ENCODE measurements at regions not wholly inside any gene's neighbourhood (a gene's known extent, or its start where the extent isn't known, plus 50 kb on each side); places are given as distances from the start of the nearest gene placed in this dataset.
"Not testable (repeated sequence)": the region's sequence is repeated elsewhere in the genome, so short reads cannot be mapped to it uniquely, and the experiment has no call there.

GRCh38 chr2:75432761-75433361 is 127.9 kb downstream of the EVA1A start:
- Histone ChIP-seq H3K4me2 (no peak overlapping the region), H3K27ac (no peak overlapping the region)

GRCh38 chr2:75431763-75432162 is 129.0 kb downstream of the EVA1A start:
- no peak overlapping the region for H3K27ac ChIP-seq
- TF ChIP-seq, protein P1, sequence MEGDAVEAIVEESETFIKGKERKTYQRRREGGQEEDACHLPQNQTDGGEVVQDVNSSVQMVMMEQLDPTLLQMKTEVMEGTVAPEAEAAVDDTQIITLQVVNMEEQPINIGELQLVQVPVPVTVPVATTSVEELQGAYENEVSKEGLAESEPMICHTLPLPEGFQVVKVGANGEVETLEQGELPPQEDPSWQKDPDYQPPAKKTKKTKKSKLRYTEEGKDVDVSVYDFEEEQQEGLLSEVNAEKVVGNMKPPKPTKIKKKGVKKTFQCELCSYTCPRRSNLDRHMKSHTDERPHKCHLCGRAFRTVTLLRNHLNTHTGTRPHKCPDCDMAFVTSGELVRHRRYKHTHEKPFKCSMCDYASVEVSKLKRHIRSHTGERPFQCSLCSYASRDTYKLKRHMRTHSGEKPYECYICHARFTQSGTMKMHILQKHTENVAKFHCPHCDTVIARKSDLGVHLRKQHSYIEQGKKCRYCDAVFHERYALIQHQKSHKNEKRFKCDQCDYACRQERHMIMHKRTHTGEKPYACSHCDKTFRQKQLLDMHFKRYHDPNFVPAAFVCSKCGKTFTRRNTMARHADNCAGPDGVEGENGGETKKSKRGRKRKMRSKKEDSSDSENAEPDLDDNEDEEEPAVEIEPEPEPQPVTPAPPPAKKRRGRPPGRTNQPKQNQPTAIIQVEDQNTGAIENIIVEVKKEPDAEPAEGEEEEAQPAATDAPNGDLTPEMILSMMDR (conservative IDR thresholded peaks at IDR 0.05; ENCODE audit: low read depth, low read length) = no peak
- H3K9ac ChIP-seq = no peak overlapping the region
- H3K36me3 ChIP-seq (ENCODE audit: insufficient read depth) = no peaks in the 10 kb centered on the region
- no peak overlapping the region for H2AFZ ChIP-seq (ENCODE audit: low read depth)
- H3K4me3 ChIP-seq (IDR thresholded peaks at IDR 0.05; ENCODE audit: insufficient read depth, low read depth, low read length) = no peak overlapping the region
- no peaks in the 10 kb centered on the region for H3K79me2 ChIP-seq (ENCODE audit: insufficient read depth, low read depth)
- no peaks in the 10 kb centered on the region for H4K20me1 ChIP-seq (ENCODE audit: insufficient read depth)
- H3K27me3 ChIP-seq (ENCODE audit: insufficient read depth, low read depth) = no peaks in the 10 kb centered on the region
- no peaks in the 10 kb centered on the region for H3K4me1 ChIP-seq (ENCODE audit: low read depth, poor library complexity, severe bottlenecking)
- no peak overlapping the region for H3K4me2 ChIP-seq

More at GRCh38 chr2:75432761-75433361, 127.9 kb downstream of the EVA1A start:
- H3K4me3 ChIP-seq (IDR thresholded peaks at IDR 0.05; ENCODE audit: insufficient read depth, low read depth, low read length) = no peak overlapping the region
- H4K20me1 ChIP-seq (ENCODE audit: insufficient read depth) = no peaks in the 10 kb centered on the region
- no peaks in the 10 kb centered on the region for H3K36me3 ChIP-seq (ENCODE audit: insufficient read depth)
- TF ChIP-seq, protein P1 (conservative IDR thresholded peaks at IDR 0.05; ENCODE audit: low read depth, low read length) = no peak
- H3K9ac ChIP-seq = no peak overlapping the region
- H3K79me2 ChIP-seq (ENCODE audit: insufficient read depth, low read depth) = no peaks in the 10 kb centered on the region
- H2AFZ ChIP-seq (ENCODE audit: low read depth) = no peak overlapping the region
- H3K4me1 ChIP-seq (ENCODE audit: low read depth, poor library complexity, severe bottlenecking) = no peaks in the 10 kb centered on the region
- H3K27me3 ChIP-seq (ENCODE audit: insufficient read depth, low read depth) = no peaks in the 10 kb centered on the region

- Histone ChIP-seq H2AFZ (ENCODE audit: low read depth) (no peak overlapping the region), H4K20me1 (ENCODE audit: insufficient read depth) (no peaks in the 10 kb centered on the region), H3K9ac (no peak overlapping the region), H3K36me3 (ENCODE audit: insufficient read depth) (no peaks in the 10 kb centered on the region), H3K27me3 (ENCODE audit: insufficient read depth, low read depth) (no peaks in the 10 kb centered on the region), H3K27ac (no peak overlapping the region), H3K4me1 (ENCODE audit: low read depth, poor library complexity, severe bottlenecking) (no peaks in the 10 kb centered on the region), H3K79me2 (ENCODE audit: insufficient read depth, low read depth) (no peaks in the 10 kb centered on the region), H3K4me3 (IDR thresholded peaks at IDR 0.05; ENCODE audit: insufficient read depth, low read depth, low read length) (no peak overlapping the region), H3K4me2 (no peak overlapping the region)
- TF ChIP-seq, protein P1 (conservative IDR thresholded peaks at IDR 0.05; ENCODE audit: low read depth, low read length) = no peak
These were observed 129.5 kb downstream of the EVA1A start for GRCh38 chr2:75431276-75431675.

GRCh38 chr2:75430449-75430848 is 130.3 kb downstream of the EVA1A start:
- H3K36me3 ChIP-seq (ENCODE audit: insufficient read depth); H3K27me3 ChIP-seq (ENCODE audit: insufficient read depth, low read depth); H3K27ac ChIP-seq; H4K20me1 ChIP-seq (ENCODE audit: insufficient read depth); H3K79me2 ChIP-seq (ENCODE audit: insufficient read depth, low read depth); H3K4me1 ChIP-seq (ENCODE audit: low read depth, poor library complexity, severe bottlenecking); H3K9ac ChIP-seq; H3K4me2 ChIP-seq; H3K4me3 ChIP-seq (IDR thresholded peaks at IDR 0.05; ENCODE audit: insufficient read depth, low read depth, low read length); H2AFZ ChIP-seq (ENCODE audit: low read depth): not testable (repeated sequence)

DNA sequence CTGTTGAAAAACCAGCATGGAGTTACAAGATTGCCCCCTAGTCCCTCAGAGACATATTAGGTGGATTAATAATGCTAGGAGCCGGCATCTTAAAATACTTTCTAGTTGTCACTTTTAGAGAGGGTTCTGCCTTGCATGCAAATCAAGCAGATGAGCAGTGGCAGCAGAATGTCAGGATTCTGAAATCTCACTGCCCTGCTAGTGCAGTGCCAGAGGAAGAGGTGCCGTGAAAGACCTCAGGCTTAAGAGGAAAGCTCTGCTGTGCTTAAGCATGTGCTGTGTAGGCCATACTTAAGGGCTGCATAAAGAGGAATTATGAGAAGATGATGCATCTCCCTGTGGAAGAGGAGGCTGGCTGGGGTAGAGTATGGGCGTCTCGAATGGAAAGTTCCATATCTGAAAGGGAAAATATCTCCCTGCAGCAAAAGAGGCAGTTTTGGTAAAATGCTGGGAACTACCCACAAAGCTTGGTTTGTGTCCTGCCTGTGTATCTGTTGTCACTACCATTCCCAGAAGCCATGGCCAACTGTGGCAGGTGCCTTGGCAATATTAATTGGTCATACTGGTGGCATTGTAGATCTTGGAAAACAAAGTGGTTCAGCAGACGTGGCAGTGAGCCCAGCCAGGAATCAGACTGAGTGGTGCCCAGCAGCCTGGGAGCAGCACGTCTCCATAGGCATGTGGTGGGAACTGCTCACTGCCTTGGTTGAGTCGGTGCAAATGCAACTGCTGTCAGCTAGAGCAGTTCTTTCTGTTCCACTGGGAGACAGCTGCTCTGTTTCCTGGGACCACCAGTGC is 131.9 kb downstream of the EVA1A start:
- no peak overlapping the region for H3K9ac ChIP-seq
- H3K4me2 ChIP-seq = no peak overlapping the region

More for the DNA sequence above, 131.9 kb downstream of the EVA1A start:
- H4K20me1 ChIP-seq (ENCODE audit: insufficient read depth) = no peaks in the 10 kb centered on the region
- no peaks in the 10 kb centered on the region for H3K36me3 ChIP-seq (ENCODE audit: insufficient read depth)
- no peaks in the 10 kb centered on the region for H3K27me3 ChIP-seq (ENCODE audit: insufficient read depth, low read depth)
- H3K4me1 ChIP-seq (ENCODE audit: low read depth, poor library complexity, severe bottlenecking) = no peaks in the 10 kb centered on the region
- H3K27ac ChIP-seq = no peak overlapping the region
- H3K4me3 ChIP-seq (IDR thresholded peaks at IDR 0.05; ENCODE audit: insufficient read depth, low read depth, low read length) = no peak overlapping the region
- no peaks in the 10 kb centered on the region for H3K79me2 ChIP-seq (ENCODE audit: insufficient read depth, low read depth)
- no peak overlapping the region for H2AFZ ChIP-seq (ENCODE audit: low read depth)
- TF ChIP-seq, protein P1 (conservative IDR thresholded peaks at IDR 0.05; ENCODE audit: low read depth, low read length) = no peak

All from KMS-11 (cell line).